Pancreas (tissue), 10 donors: ENCODE measurements at regions not wholly inside any gene's neighbourhood (a gene's known extent, or its start where the extent isn't known, plus 50 kb on each side); places are given as distances from the start of the nearest gene placed in this dataset.

Experiments
- ATAC-seq, 4 donors: fragments of 200-7000 bp; cut with Tn5 transposase; one replicate each; pipeline versions ENCODE4 v1.8.0 to v1.9.1; 2020; ENCODE audit warnings: mild to moderate bottlenecking in 4 of 4, moderate library complexity in 4 of 4
- DNase-seq, 6 donors: peaks; one replicate each; pipeline ENCODE4 v3.0.0-alpha.2; 2020
- FAIRE-seq: peaks from 2 replicates; lab custom pipeline; 2012; peaks lifted over from hg19 to GRCh38; lab: Jason Lieb, UNC
- H3K27ac ChIP-seq, 4 donors: fragments of 200-600 bp; sonication (generic); 1 replicate in 3 of 4; 2 replicates in 1 of 4; pipeline versions ENCODE4 v1.5.0 to v1.8.0; 2020
- H3K27me3 ChIP-seq, 4 donors: fragments of 200-600 bp; one replicate each; pipeline ENCODE4 v1.8.0; 2021
- H3K36me3 ChIP-seq, 3 donors: fragments of 200-600 bp; sonication (generic) in 1 of 3; one replicate each; pipeline versions ENCODE4 v1.5.0 to v1.8.0; 2020 to 2021
- H3K4me1 ChIP-seq, 3 donors: fragments of 200-600 bp; one replicate each; pipeline ENCODE4 v1.8.0; 2021
- H3K4me3 ChIP-seq, 4 donors: fragments of 200-600 bp; sonication (generic) in 2 of 4; one replicate each; pipeline versions ENCODE4 v1.5.0 to v1.8.0; 2020 to 2021
- H3K9me3 ChIP-seq, 4 donors: fragments of 200-600 bp; one replicate each; pipeline ENCODE4 v1.8.0; 2021
- CTCF ChIP-seq, 4 donors: fragments of 200-600 bp; sonication (generic) in 3 of 4; IDR thresholded peaks; one replicate each; pipeline versions ENCODE4 v1.5.0 to v1.8.0; 2021; ENCODE audit warnings: antibody characterized with exemption in 4 of 4
- WGBS, 2 donors: extraction: QIAGEN DNeasy Blood & Tissue Kit; methylation state at CpG; one replicate each; pipeline ENCODE4 v1.1.7; 2013; 5-methylcytosine and 5-hydroxymethylcytosine counted together
- intact Hi-C, 3 donors: fragments of 100-400 bp; cut with DNase I; formaldehyde crosslinking; loops; one replicate each; pipeline versions ENCODE4 v1.11.1 to v1.14.2; 2022
- donor health status: healthy with polysubstance abuse.
- donor health status: DM: no; HTN: no; CAD: no; lungs with moderate emphysema.
- donor health status: DM: no; HTN: no; CAD: no.
- donor health status: control.
- donor health status: control.
- donor health status: Bipolar disorder and iron deficiency.
- donor health status: DM: yes; HTN: yes; CAD: no.
- donor health status: DM: no; HTN: no; CAD: no.
- donor health status: DM: no; HTN: no; CAD: no.
- donor health status: DM: yes; HTN: yes; CAD: no.

- no peaks in the 10 kb centered on the region for H3K9me3 ChIP-seq
- H3K36me3 ChIP-seq = no peaks in the 10 kb centered on the region
- no peak for ATAC-seq
- no peak for TF ChIP-seq CTCF (IDR thresholded peaks at IDR 0.05)
- H3K27me3 ChIP-seq = peaks cover 0 to 4% (median 0%) of the 10 kb centered on the region in 4 donors
- FAIRE-seq = no peak
- WGBS, 2 donors = 0% methylated on average over 1 of the region's 1 CpG
- DNase-seq = no peak
- no peaks in the 10 kb centered on the region for H3K4me1 ChIP-seq
- intact Hi-C loops = no loop called here
- H3K4me3 ChIP-seq = no peak overlapping the region
- H3K27ac ChIP-seq = no peak overlapping the region
These were observed 251.0 kb upstream of the CSF3R start for GRCh38 chr1:36733748-36734147.

GRCh38 chr1:36732015-36732356 is 249.3 kb upstream of the CSF3R start:
- no peak for ATAC-seq
- no peak for DNase-seq
- no peak for TF ChIP-seq CTCF (IDR thresholded peaks at IDR 0.05)

GRCh38 chr1:36731226-36732014 is 248.7 kb upstream of the CSF3R start:
- no peak for DNase-seq
- FAIRE-seq = no peak
- H3K4me3 ChIP-seq = no peak overlapping the region
- no peak for TF ChIP-seq CTCF (IDR thresholded peaks at IDR 0.05)
- no peaks in the 10 kb centered on the region for H3K4me1 ChIP-seq
- H3K36me3 ChIP-seq = no peaks in the 10 kb centered on the region
- intact Hi-C loops = no loop called here
- H3K27me3 ChIP-seq = peaks cover 0 to 4% (median 0%) of the 10 kb centered on the region in 4 donors
- ATAC-seq = no peak
- H3K9me3 ChIP-seq = no peaks in the 10 kb centered on the region
- H3K27ac ChIP-seq = no peak overlapping the region
- 44% methylated on average over 11 of the region's 11 CpGs for WGBS, 2 donors

More at GRCh38 chr1:36732015-36732356, 249.3 kb upstream of the CSF3R start:
- intact Hi-C loops = no loop called here
- H3K4me1 ChIP-seq = no peaks in the 10 kb centered on the region
- H3K4me3 ChIP-seq = no peak overlapping the region
- no peaks in the 10 kb centered on the region for H3K36me3 ChIP-seq
- no peak overlapping the region for H3K27ac ChIP-seq
- no peaks in the 10 kb centered on the region for H3K9me3 ChIP-seq
- FAIRE-seq = no peak
- WGBS, 2 donors = 59 to 61% methylated on average over 5 of the region's 5 CpGs
- H3K27me3 ChIP-seq = peaks cover 0 to 4% (median 0%) of the 10 kb centered on the region in 4 donors

GRCh38 chr1:36730599-36730998 is 247.9 kb upstream of the CSF3R start:
- FAIRE-seq (no peak), ATAC-seq (no peak), DNase-seq (no peak)
- 51 to 57% methylated on average over 2 of the region's 2 CpGs for WGBS, 2 donors
- Histone ChIP-seq H3K4me3 (no peak overlapping the region), H3K36me3 (no peaks in the 10 kb centered on the region), H3K9me3 (no peaks in the 10 kb centered on the region), H3K27ac (no peak overlapping the region), H3K27me3 (peaks cover 0 to 4% (median 0%) of the 10 kb centered on the region in 4 donors), H3K4me1 (no peaks in the 10 kb centered on the region)
- no peak for TF ChIP-seq CTCF (IDR thresholded peaks at IDR 0.05)
- intact Hi-C loops = no loop called here
